SK-N-SH (cell line): ENCODE measurements at regions not wholly inside any gene's neighbourhood (a gene's known extent, or its start where the extent isn't known, plus 50 kb on each side); places are given as distances from the start of the nearest gene placed in this dataset.

Source experiments
- CTCF ChIA-PET: fragments of 300-600, 350-600 bp; formaldehyde crosslinking; extraction: SDS; loops from one replicate; lab custom pipeline; 2021; lab: Yijun Ruan, JAX
- POLR2A ChIA-PET: fragments of 350-600 bp; sonication (Branson Sonifier 250); formaldehyde crosslinking; extraction: SDS; loops from one replicate; lab custom pipeline; 2020; ENCODE audit warnings: antibody characterized with exemption, inconsistent platforms; lab: Yijun Ruan, JAX
- DNase-seq: peaks from one replicate; pipeline ENCODE4 v3.0.0; 2012
- H2AFZ ChIP-seq: fragments of 200-600 bp; sonication (generic); 2 replicates; pipeline ENCODE4 v1.8.1; 2016; ENCODE audit warnings: antibody characterized with exemption, mild to moderate bottlenecking, low read depth
- H3F3A ChIP-seq: fragments of 200-600 bp; sonication (generic); replicated peaks from 2 replicates; pipeline ENCODE3; 2016; ENCODE audit warnings: antibody characterized with exemption, mild to moderate bottlenecking; ENCODE audit not compliant: insufficient read depth
- H3K27ac ChIP-seq, 2 experiments: fragments of 200-500 bp in 1 of 2; fragments of 200-600 bp in 1 of 2; sonication (Bioruptor generic) in 1 of 2; sonication (generic), shearing (Covaris generic) in 1 of 2; 2 replicates each; pipeline versions ENCODE4 v1.5.1 to v1.6.1; 2014 to 2016; ENCODE audit warnings: low read depth in 2 of 2, inconsistent platforms in 1 of 2, low read length in 1 of 2, mild to moderate bottlenecking in 1 of 2, mixed read lengths in 1 of 2
- H3K27me3 ChIP-seq: fragments of 200-600 bp; sonication (generic), shearing (Covaris generic); 2 replicates; pipeline ENCODE4 v1.6.1; 2016; ENCODE audit warnings: mixed run types; ENCODE audit not compliant: insufficient read depth
- H3K36me3 ChIP-seq, 2 experiments: fragments of 200-500 bp in 1 of 2; fragments of 200-600 bp in 1 of 2; sonication (Bioruptor generic) in 1 of 2; sonication (generic) in 1 of 2; replicated peaks in 1 of 2; 2 replicates each; pipeline versions ENCODE3 to v1.5.1; 2014 to 2016; ENCODE audit warnings: low read length in 1 of 2, mild to moderate bottlenecking in 1 of 2; ENCODE audit not compliant: insufficient read depth in 2 of 2, control insufficient read depth in 1 of 2
- H3K4me1 ChIP-seq, 2 experiments: fragments of 200-500 bp in 1 of 2; fragments of 200-600 bp in 1 of 2; sonication (Bioruptor generic) in 1 of 2; sonication (generic), shearing (Covaris generic) in 1 of 2; 2 replicates each; pipeline versions ENCODE4 v1.5.1 to v1.6.1; 2014 to 2016; ENCODE audit warnings: low read depth in 1 of 2, low read length in 1 of 2, mixed run types in 1 of 2; ENCODE audit not compliant: insufficient read depth in 2 of 2, control insufficient read depth in 1 of 2
- H3K4me2 ChIP-seq: fragments of 200-600 bp; sonication (generic), shearing (Covaris generic); 2 replicates; pipeline ENCODE4 v1.6.1; 2017; ENCODE audit warnings: mixed run types
- H3K4me3 ChIP-seq, 2 experiments: fragments of 200-500 bp in 1 of 2; fragments of 200-600 bp in 1 of 2; sonication (Bioruptor generic) in 1 of 2; sonication (generic), shearing (Covaris generic) in 1 of 2; 2 replicates each; pipeline versions ENCODE4 v1.5.1 to v1.8.1; 2014 to 2016; ENCODE audit warnings: low read depth in 2 of 2, inconsistent platforms in 1 of 2, low read length in 1 of 2, mild to moderate bottlenecking in 1 of 2, mixed read lengths in 1 of 2, moderate library complexity in 1 of 2
- H3K79me2 ChIP-seq: fragments of 200-600 bp; sonication (generic); 2 replicates; pipeline ENCODE4 v1.8.1; 2017; ENCODE audit warnings: mild to moderate bottlenecking; ENCODE audit not compliant: insufficient read depth
- H3K9ac ChIP-seq: fragments of 200-600 bp; sonication (generic); 2 replicates; pipeline ENCODE4 v1.6.1; 2017; ENCODE audit warnings: mixed run types
- H3K9me2 ChIP-seq: fragments of 200-600 bp; sonication (generic); 2 replicates; pipeline ENCODE4 v1.6.1; 2017; ENCODE audit warnings: mixed run types
- H3K9me3 ChIP-seq: fragments of 200-600 bp; sonication (generic); 2 replicates; pipeline ENCODE4 v1.6.1; 2017; ENCODE audit warnings: mixed run types, mild to moderate bottlenecking, moderate library complexity
- H4K20me1 ChIP-seq: fragments of 200-600 bp; sonication (generic); 2 replicates; pipeline ENCODE4 v1.6.1; 2017; ENCODE audit warnings: mild to moderate bottlenecking, mixed run types; ENCODE audit not compliant: insufficient read depth
- CHD2 ChIP-seq: fragments of 150-350 bp; IDR thresholded peaks from 2 replicates; pipeline ENCODE4 v1.6.1; 2018; ENCODE audit warnings: low read length; ENCODE audit not compliant: partially characterized antibody
- EP300 ChIP-seq, 2 experiments: IDR thresholded peaks; 2 replicates each; pipeline versions ENCODE4 v1.4.0 to v1.6.1; 2012; ENCODE audit warnings: borderline replicate concordance in 1 of 2, low read depth in 1 of 2, low read length in 1 of 2
- FOSL2 ChIP-seq: IDR thresholded peaks from 2 replicates; pipeline ENCODE4 v1.4.0; 2012; ENCODE audit warnings: low read depth, mild to moderate bottlenecking, moderate library complexity, borderline replicate concordance
- FOXM1 ChIP-seq: IDR thresholded peaks from 2 replicates; pipeline ENCODE4 v1.4.0; 2012; ENCODE audit warnings: low read depth, mild to moderate bottlenecking
- GABPA ChIP-seq: IDR thresholded peaks from 2 replicates; pipeline ENCODE4 v1.4.0; 2012; ENCODE audit warnings: low read depth, mild to moderate bottlenecking
- GATA2 ChIP-seq: sonication (generic); formaldehyde crosslinking; IDR thresholded peaks from 2 replicates; pipeline ENCODE4 v1.5.0; 2020; ENCODE audit warnings: mild to moderate bottlenecking, missing genetic modification reagents
- MEF2A ChIP-seq: IDR thresholded peaks from 2 replicates; pipeline ENCODE4 v1.4.0; 2012; ENCODE audit warnings: low read depth, borderline replicate concordance
- MXI1 ChIP-seq: IDR thresholded peaks from 2 replicates; pipeline ENCODE4 v1.6.1; 2012; ENCODE audit warnings: mild to moderate bottlenecking, low read depth, low read length, improper control_type of control experiment
- NRF1 ChIP-seq: IDR thresholded peaks from 2 replicates; pipeline ENCODE4 v1.6.1; 2012; ENCODE audit warnings: low read depth, mild to moderate bottlenecking, low read length
- RAD21 ChIP-seq: IDR thresholded peaks from 2 replicates; pipeline ENCODE4 v1.6.1; 2012; ENCODE audit warnings: mild to moderate bottlenecking, low read length
- RCOR1 ChIP-seq: fragments of 150-350 bp; IDR thresholded peaks from 2 replicates; pipeline ENCODE4 v1.6.1; 2017; ENCODE audit warnings: antibody characterized with exemption, low read length
- RFX5 ChIP-seq: IDR thresholded peaks from 2 replicates; pipeline ENCODE4 v1.6.1; 2012; ENCODE audit warnings: mild to moderate bottlenecking, improper control_type of control experiment, low read length
- SMC3 ChIP-seq: IDR thresholded peaks from 2 replicates; pipeline ENCODE4 v1.6.1; 2012; ENCODE audit warnings: low read depth, low read length, improper control_type of control experiment
- TCF12 ChIP-seq: IDR thresholded peaks from 2 replicates; pipeline ENCODE4 v1.4.0; 2012
- YY1 ChIP-seq: IDR thresholded peaks from 2 replicates; pipeline ENCODE4 v1.4.0; 2012; ENCODE audit warnings: low read depth, mild to moderate bottlenecking
- WGBS: methylation state at CpG from one replicate; pipeline ENCODE4 v1.1.6; 2017; ENCODE audit warnings: low lambda C conversion rate; 5-methylcytosine and 5-hydroxymethylcytosine counted together
- TF ChIP-seq, protein P1 (sequence below): fragments of 200-600 bp; sonication (generic); IDR thresholded peaks from 2 replicates; pipeline ENCODE4 v1.6.1; 2017; ENCODE audit warnings: antibody characterized with exemption, mild to moderate bottlenecking, moderate library complexity
- TF ChIP-seq, protein P2 (sequence below): IDR thresholded peaks from 2 replicates; pipeline ENCODE4 v1.6.1; 2012; ENCODE audit warnings: mild to moderate bottlenecking, low read depth, low read length, moderate library complexity
- TF ChIP-seq, protein P3 (sequence below): IDR thresholded peaks from 2 replicates; pipeline ENCODE4 v1.4.0; 2012; ENCODE audit warnings: low read depth, borderline replicate concordance
- TF ChIP-seq, protein P4 (sequence below): fragments of 150-350 bp; IDR thresholded peaks from 2 replicates; pipeline ENCODE4 v1.6.1; 2016; ENCODE audit warnings: mild to moderate bottlenecking, low read depth, low read length

DNA sequence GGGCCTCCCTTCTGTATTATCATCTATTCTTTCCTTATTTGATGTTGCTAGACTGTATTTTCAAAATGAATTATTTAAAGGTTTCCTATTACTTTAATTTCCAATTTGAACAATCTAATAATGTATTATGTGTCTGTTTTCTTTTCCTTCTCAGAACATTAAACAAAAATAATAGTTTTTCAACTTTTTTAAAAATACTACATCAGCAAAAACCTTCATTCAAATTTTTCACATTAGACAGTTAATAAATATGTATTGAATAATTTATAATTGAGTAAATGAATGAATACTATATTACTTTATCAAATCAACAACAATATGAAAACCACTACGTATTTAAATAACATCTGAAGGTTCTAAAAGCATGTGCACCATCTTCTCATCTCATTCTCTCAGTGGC is 644.1 kb upstream of the SEMA3D start (continued):
- TF ChIP-seq, protein P1, sequence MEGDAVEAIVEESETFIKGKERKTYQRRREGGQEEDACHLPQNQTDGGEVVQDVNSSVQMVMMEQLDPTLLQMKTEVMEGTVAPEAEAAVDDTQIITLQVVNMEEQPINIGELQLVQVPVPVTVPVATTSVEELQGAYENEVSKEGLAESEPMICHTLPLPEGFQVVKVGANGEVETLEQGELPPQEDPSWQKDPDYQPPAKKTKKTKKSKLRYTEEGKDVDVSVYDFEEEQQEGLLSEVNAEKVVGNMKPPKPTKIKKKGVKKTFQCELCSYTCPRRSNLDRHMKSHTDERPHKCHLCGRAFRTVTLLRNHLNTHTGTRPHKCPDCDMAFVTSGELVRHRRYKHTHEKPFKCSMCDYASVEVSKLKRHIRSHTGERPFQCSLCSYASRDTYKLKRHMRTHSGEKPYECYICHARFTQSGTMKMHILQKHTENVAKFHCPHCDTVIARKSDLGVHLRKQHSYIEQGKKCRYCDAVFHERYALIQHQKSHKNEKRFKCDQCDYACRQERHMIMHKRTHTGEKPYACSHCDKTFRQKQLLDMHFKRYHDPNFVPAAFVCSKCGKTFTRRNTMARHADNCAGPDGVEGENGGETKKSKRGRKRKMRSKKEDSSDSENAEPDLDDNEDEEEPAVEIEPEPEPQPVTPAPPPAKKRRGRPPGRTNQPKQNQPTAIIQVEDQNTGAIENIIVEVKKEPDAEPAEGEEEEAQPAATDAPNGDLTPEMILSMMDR = no peak
- no peak for TF ChIP-seq TCF12

DNA sequence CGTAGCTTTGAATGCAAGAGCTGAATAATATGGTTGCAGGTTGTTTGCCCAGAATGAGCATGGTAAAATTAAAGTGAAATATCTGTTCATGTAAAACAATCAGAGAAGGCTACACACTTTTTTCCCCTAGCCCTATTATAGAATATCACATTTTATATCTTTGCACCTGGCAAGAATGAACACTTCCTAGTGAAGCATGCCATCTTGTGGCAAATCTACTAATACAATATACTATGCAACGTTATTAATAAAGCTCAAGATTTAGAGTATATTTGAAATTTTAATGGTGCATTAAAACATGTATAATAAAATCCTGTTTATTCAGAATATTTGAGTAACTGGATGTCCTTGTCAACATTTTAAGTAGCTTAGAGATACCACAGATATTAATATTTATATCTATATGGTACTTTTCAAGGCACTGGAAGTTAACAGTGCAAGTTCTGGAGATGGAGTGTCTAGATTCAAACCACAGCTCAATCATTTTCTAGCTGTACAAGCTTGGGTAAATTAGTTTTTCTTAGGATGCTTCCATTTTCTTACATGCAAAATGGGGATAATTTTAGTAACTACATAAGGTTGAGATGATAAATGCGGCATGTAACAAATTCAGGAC is 643.1 kb upstream of the SEMA3D start:
- H3K4me1 ChIP-seq = peaks cover 0 to 2% of the 10 kb centered on the region in 2 experiments; a peak in 1 of 4 replicates

More for the DNA sequence above, 643.1 kb upstream of the SEMA3D start:
- Histone ChIP-seq H3K9ac (no peak overlapping the region), H3K4me2 (no peak overlapping the region), H3K9me3 (no peaks in the 10 kb centered on the region), H3F3A (no peaks in the 10 kb centered on the region), H3K27me3 (no peaks in the 10 kb centered on the region), H3K79me2 (no peaks in the 10 kb centered on the region)
- WGBS = 66% methylated on average over 3 of the region's 3 CpGs
- TF ChIP-seq GATA2 (CRISPR knock-in tag) = 0 out of 2 replicates have a peak, but pooled peaks have one; percentile 41
- TF ChIP-seq EP300 (IDR thresholded peaks at IDR 0.05; ENCODE audit: borderline replicate concordance in 1 of 2, low read depth in 1 of 2, low read length in 1 of 2) = no peak
- no peak for TF ChIP-seq FOXM1
- no peak for TF ChIP-seq CHD2
- TF ChIP-seq, protein P2, sequence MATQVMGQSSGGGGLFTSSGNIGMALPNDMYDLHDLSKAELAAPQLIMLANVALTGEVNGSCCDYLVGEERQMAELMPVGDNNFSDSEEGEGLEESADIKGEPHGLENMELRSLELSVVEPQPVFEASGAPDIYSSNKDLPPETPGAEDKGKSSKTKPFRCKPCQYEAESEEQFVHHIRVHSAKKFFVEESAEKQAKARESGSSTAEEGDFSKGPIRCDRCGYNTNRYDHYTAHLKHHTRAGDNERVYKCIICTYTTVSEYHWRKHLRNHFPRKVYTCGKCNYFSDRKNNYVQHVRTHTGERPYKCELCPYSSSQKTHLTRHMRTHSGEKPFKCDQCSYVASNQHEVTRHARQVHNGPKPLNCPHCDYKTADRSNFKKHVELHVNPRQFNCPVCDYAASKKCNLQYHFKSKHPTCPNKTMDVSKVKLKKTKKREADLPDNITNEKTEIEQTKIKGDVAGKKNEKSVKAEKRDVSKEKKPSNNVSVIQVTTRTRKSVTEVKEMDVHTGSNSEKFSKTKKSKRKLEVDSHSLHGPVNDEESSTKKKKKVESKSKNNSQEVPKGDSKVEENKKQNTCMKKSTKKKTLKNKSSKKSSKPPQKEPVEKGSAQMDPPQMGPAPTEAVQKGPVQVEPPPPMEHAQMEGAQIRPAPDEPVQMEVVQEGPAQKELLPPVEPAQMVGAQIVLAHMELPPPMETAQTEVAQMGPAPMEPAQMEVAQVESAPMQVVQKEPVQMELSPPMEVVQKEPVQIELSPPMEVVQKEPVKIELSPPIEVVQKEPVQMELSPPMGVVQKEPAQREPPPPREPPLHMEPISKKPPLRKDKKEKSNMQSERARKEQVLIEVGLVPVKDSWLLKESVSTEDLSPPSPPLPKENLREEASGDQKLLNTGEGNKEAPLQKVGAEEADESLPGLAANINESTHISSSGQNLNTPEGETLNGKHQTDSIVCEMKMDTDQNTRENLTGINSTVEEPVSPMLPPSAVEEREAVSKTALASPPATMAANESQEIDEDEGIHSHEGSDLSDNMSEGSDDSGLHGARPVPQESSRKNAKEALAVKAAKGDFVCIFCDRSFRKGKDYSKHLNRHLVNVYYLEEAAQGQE = no peak
- TF ChIP-seq, protein P1 = peak; percentile 88
- no peak for TF ChIP-seq MEF2A
- no peak for TF ChIP-seq TCF12
- no peak for TF ChIP-seq FOSL2
- peak; percentile 72 for TF ChIP-seq SMC3
- TF ChIP-seq NRF1 = no peak
- TF ChIP-seq, protein P3, sequence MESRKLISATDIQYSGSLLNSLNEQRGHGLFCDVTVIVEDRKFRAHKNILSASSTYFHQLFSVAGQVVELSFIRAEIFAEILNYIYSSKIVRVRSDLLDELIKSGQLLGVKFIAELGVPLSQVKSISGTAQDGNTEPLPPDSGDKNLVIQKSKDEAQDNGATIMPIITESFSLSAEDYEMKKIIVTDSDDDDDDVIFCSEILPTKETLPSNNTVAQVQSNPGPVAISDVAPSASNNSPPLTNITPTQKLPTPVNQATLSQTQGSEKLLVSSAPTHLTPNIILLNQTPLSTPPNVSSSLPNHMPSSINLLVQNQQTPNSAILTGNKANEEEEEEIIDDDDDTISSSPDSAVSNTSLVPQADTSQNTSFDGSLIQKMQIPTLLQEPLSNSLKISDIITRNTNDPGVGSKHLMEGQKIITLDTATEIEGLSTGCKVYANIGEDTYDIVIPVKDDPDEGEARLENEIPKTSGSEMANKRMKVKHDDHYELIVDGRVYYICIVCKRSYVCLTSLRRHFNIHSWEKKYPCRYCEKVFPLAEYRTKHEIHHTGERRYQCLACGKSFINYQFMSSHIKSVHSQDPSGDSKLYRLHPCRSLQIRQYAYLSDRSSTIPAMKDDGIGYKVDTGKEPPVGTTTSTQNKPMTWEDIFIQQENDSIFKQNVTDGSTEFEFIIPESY = no peak
- TF ChIP-seq MXI1 = no peak
- TF ChIP-seq RCOR1 = no peak
- TF ChIP-seq GABPA = no peak
- no peak for TF ChIP-seq RFX5
- no peak for TF ChIP-seq YY1
- TF ChIP-seq, protein P4, sequence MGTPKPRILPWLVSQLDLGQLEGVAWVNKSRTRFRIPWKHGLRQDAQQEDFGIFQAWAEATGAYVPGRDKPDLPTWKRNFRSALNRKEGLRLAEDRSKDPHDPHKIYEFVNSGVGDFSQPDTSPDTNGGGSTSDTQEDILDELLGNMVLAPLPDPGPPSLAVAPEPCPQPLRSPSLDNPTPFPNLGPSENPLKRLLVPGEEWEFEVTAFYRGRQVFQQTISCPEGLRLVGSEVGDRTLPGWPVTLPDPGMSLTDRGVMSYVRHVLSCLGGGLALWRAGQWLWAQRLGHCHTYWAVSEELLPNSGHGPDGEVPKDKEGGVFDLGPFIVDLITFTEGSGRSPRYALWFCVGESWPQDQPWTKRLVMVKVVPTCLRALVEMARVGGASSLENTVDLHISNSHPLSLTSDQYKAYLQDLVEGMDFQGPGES = no peak
- peak; percentile 88 for TF ChIP-seq RAD21
- TF ChIP-seq, all 33 proteins: peak for 4
- ChIA-PET CTCF (interaction anchor here (0.5 to 6.8 kb wide), 63 partner anchors 9 to 1896 kb away, joined by 3 to 98 read pairs (median 4); partner anchors contain the start of gene SEMA3D), POLR2A (no interaction called here)
- peak; percentile 19 for DNase-seq
- Histone ChIP-seq H3K27ac (no peak overlapping the region), H4K20me1 (no peaks in the 10 kb centered on the region), H3K36me3 (no peaks in the 10 kb centered on the region), H2AFZ (no peak overlapping the region), H3K4me3 (no peak overlapping the region), H3K9me2 (no peaks in the 10 kb centered on the region; the same call in 1 of the 2 replicates)
